Subcutaneous abdominal adipose tissue (tissue), 5 donors: ENCODE measurements at regions not wholly inside any gene's neighbourhood (a gene's known extent, or its start where the extent isn't known, plus 50 kb on each side); places are given as distances from the start of the nearest gene placed in this dataset.
A peak's percentile ranks its signal among the peaks of the same experiment; 100 is the strongest.
"Not testable (repeated sequence)": the region's sequence is repeated elsewhere in the genome, so short reads cannot be mapped to it uniquely, and the experiment has no call there.

Experiments used
- H3K27ac ChIP-seq: one replicate; pipeline ENCODE4 v1.7.0; 2013; ENCODE audit warnings: low read depth, mild to moderate bottlenecking, inconsistent platforms, low read length, moderate library complexity
- H3K27me3 ChIP-seq, 5 donors: one replicate each; pipeline ENCODE4 v1.7.0; 2013; ENCODE audit warnings: low read length in 5 of 5, inconsistent platforms in 1 of 5; ENCODE audit not compliant: control insufficient read depth in 5 of 5, insufficient read depth in 4 of 5
- H3K36me3 ChIP-seq, 5 donors: one replicate each; pipeline ENCODE4 v1.7.0; 2013; ENCODE audit warnings: low read length in 5 of 5; ENCODE audit not compliant: control insufficient read depth in 5 of 5, insufficient read depth in 5 of 5
- H3K4me1 ChIP-seq, 5 donors: one replicate each; pipeline ENCODE4 v1.7.0; 2013; ENCODE audit warnings: low read length in 5 of 5, mild to moderate bottlenecking in 3 of 5, moderate library complexity in 1 of 5; ENCODE audit not compliant: control insufficient read depth in 5 of 5, insufficient read depth in 5 of 5
- H3K4me3 ChIP-seq, 5 donors: one replicate each; pipeline ENCODE4 v1.7.0; 2013; ENCODE audit warnings: low read length in 5 of 5, low read depth in 1 of 5
- H3K9ac ChIP-seq, 5 donors: one replicate each; pipeline ENCODE4 v1.7.0; 2013; ENCODE audit warnings: low read length in 5 of 5, mild to moderate bottlenecking in 4 of 5, moderate library complexity in 3 of 5
- H3K9me3 ChIP-seq, 5 donors: one replicate each; pipeline ENCODE4 v1.7.0; 2013; ENCODE audit warnings: low read length in 5 of 5; ENCODE audit not compliant: control insufficient read depth in 5 of 5
- donor health status: healthy.
- donor health status: healthy.
- donor health status: healthy.
- donor health status: healthy.
- donor health status: healthy.

DNA sequence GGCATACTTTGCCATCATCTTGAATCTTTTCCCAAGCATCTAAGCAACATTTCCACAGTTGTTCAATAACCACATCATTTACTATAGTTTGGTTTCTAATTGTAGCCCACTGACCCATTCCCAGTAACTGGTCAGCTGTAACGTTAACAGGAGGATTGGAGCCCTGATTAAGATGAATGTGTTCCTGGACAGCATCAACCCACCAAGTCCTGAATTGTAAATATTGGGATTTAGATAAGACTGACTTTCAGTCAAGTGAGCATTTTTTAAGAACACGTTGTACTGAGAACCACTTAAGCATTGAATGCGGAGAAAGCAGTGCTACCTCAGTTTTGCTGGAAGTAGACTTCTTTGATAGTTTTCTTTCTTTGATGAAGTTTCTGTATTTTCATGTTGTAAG lies 53.3 kb upstream of the ARL4D start:
- H3K27me3 ChIP-seq, H3K9ac ChIP-seq, H3K36me3 ChIP-seq, H3K4me3 ChIP-seq, H3K27ac ChIP-seq, H3K4me1 ChIP-seq: not testable (repeated sequence)
- peaks cover 13 to 32% (median 31%) of the 10 kb centered on the region in 5 donors for H3K9me3 ChIP-seq

DNA sequence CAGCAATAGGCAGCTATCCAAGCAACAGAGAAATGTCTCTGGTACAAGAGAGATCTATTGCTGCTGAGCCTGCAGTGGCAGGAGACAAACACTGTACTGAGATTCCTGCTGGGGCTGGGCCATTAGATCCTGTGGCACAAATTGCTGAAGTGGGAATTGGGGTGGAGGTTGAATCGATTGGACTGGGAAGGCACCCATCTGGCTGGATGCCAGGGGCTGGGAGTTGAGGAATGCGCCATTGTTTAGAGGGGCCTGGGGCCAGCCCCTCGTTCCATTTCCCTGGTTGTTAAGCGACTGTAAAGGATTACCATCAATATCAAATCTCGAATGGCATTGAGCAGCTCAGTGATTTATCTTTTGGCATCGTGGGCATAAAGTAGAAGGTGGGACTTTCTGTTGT lies 54.1 kb upstream of the ARL4D start:
- Histone ChIP-seq H3K9ac (no peak overlapping the region), H3K4me1 (peaks cover 0 to 6% (median 0%) of the 10 kb centered on the region in 5 donors), H3K27me3 (no peaks in the 10 kb centered on the region), H3K4me3 (no peak overlapping the region), H3K9me3 (peaks cover 11 to 29% (median 28%) of the 10 kb centered on the region in 5 donors), H3K27ac (no peak overlapping the region), H3K36me3 (no peaks in the 10 kb centered on the region)

- Histone ChIP-seq H3K4me1 (peaks cover 0 to 6% (median 0%) of the 10 kb centered on the region in 5 donors), H3K36me3 (no peaks in the 10 kb centered on the region), H3K9me3 (peaks cover 0 to 8% (median 7%) of the 10 kb centered on the region in 5 donors), H3K4me3 (no peak overlapping the region), H3K9ac (no peak overlapping the region), H3K27me3 (no peaks in the 10 kb centered on the region), H3K27ac (no peak overlapping the region)
These were observed 56.3 kb upstream of the ARL4D start for GRCh38 chr17:43342589-43342890.

GRCh38 chr17:43341715-43342588 lies 56.8 kb upstream of the ARL4D start:
- Histone ChIP-seq H3K4me1 (peaks cover 0 to 6% (median 0%) of the 10 kb centered on the region in 5 donors), H3K27ac (no peak overlapping the region), H3K4me3 (no peak overlapping the region), H3K36me3 (no peaks in the 10 kb centered on the region), H3K9me3 (peaks cover 0 to 3% (median 2%) of the 10 kb centered on the region in 5 donors), H3K27me3 (no peaks in the 10 kb centered on the region), H3K9ac (no peak overlapping the region)

DNA sequence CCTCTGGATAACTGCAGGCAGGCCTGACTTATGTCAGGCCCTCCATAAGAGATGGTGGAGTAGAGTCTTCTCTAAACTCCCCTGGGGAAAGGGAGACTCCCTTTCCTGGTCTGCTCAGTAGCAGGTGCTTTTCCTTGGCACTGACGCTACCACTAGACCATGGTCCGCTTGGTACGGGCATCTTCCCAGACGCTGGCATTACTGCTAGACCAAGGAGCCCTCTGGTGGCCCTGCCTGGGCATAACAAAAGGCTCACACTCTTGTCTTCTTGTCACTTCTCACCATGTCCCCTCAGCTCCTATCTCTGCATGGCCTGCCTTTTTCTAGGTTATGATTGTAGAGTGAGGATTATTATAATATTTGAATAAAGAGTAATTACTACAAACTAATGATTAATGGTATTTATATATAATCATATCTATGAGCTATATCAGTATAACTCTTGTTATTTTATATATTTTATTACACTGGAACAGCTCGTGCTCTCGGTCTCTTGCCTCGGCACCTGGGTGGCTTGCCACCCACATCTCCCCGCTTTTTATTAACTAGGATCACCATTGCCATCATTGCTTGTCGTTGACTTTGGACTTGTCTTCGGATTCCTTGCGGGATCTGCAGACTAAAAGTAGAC lies 59.8 kb upstream of the ARL4D start:
- Histone ChIP-seq H3K4me1 (peaks cover 0 to 8% (median 2%) of the 10 kb centered on the region in 5 donors), H3K9ac (no peak overlapping the region), H3K9me3 (no peaks in the 10 kb centered on the region), H3K27me3 (no peaks in the 10 kb centered on the region), H3K4me3 (no peak overlapping the region), H3K27ac (no peak overlapping the region), H3K36me3 (no peaks in the 10 kb centered on the region)

GRCh38 chr17:43337684-43338428 lies 60.9 kb upstream of the ARL4D start:
- no peak overlapping the region for H3K27ac ChIP-seq
- no peak overlapping the region for H3K4me3 ChIP-seq
- peaks cover 0 to 10% (median 6%) of the 10 kb centered on the region in 5 donors for H3K4me1 ChIP-seq
- no peaks in the 10 kb centered on the region for H3K9me3 ChIP-seq
- no peak overlapping the region for H3K9ac ChIP-seq
- H3K27me3 ChIP-seq, result no peaks in the 10 kb centered on the region
- H3K36me3 ChIP-seq, result no peaks in the 10 kb centered on the region

GRCh38 chr17:43334738-43335402 lies 63.9 kb upstream of the ARL4D start:
- peaks cover 0 to 10% (median 4%) of the 10 kb centered on the region in 5 donors for H3K4me1 ChIP-seq
- H3K27me3 ChIP-seq, result no peaks in the 10 kb centered on the region
- no peak overlapping the region for H3K4me3 ChIP-seq
- H3K9me3 ChIP-seq, result no peaks in the 10 kb centered on the region
- no peak overlapping the region for H3K27ac ChIP-seq
- peak overlapping the region in 1 of 5 donors; percentile 24 for H3K9ac ChIP-seq
- no peaks in the 10 kb centered on the region for H3K36me3 ChIP-seq

DNA sequence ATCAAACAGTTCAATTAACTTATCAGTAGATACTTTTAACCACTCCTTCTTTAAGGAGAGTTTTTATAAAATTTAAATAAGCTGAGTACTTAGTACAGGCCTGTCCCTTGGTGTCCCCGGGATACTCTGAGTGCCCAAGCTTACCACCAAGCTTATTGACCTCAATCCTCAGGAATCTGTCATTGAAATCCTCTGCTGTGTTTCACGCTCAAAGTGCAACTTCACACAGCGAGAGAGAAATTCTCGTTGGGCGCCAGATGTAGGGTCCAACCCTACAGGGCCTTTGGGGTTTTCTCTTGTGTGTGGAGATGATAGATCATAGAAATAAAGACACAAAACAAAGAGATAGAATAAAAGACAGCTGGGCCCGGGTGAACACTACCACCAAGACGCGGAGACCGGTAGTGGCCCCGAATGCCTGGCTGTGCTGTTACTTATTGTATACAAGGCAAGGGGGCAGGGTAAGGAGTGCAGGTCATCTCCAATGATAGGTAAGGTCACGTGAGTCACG lies 65.3 kb upstream of the ARL4D start:
- Histone ChIP-seq H3K27ac (no peak overlapping the region), H3K27me3 (no peaks in the 10 kb centered on the region), H3K9me3 (no peaks in the 10 kb centered on the region), H3K9ac (no peak overlapping the region), H3K36me3 (no peaks in the 10 kb centered on the region), H3K4me3 (no peak overlapping the region), H3K4me1 (peaks cover 0 to 11% (median 6%) of the 10 kb centered on the region in 5 donors)

DNA sequence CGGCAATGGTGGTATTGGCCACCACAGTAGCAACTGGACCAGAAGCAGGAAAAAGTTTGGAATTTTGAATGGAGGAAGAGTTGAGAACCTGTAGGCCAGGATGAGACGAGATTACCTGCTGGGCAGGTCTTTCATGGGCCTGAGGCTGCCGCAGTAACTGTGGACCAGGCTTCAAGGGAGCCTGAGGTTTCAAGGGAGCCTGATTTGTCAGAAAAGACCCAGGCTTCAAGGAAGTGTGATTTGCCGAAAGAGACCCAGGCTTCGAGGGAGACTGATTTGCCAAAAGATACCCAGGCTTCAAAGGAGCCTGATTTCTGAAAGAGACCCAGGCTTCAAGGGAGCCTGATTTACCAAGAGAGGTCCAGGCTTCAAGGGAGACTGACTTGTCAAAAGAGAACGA lies 66.6 kb upstream of the ARL4D start:
- H3K27ac ChIP-seq, result no peak overlapping the region
- H3K9ac ChIP-seq, result no peak overlapping the region
- no peaks in the 10 kb centered on the region for H3K9me3 ChIP-seq
- no peak overlapping the region for H3K4me3 ChIP-seq
- H3K36me3 ChIP-seq, result no peaks in the 10 kb centered on the region
- H3K4me1 ChIP-seq, result peaks cover 0 to 11% (median 6%) of the 10 kb centered on the region in 5 donors
- H3K27me3 ChIP-seq, result no peaks in the 10 kb centered on the region
